Embryonic facial prominence (tissue), 1 donor: ENCODE measurements at regions not wholly inside any gene's neighbourhood (a gene's known extent, or its start where the extent isn't known, plus 50 kb on each side); places are given as distances from the start of the nearest gene placed in this dataset.

ENCODE experiments used
- DNase-seq: peaks from one replicate; pipeline ENCODE4 v3.0.0-alpha.2; 2016; ENCODE audit errors: extremely low spot score

- no peak for DNase-seq
Observed at GRCh38 chr2:65655000-65655399, 222.6 kb upstream of the SPRED2 start.

GRCh38 chr2:65654496-65654895 lies 222.1 kb upstream of the SPRED2 start:
- no peak for DNase-seq

- DNase-seq = no peak
Observed at GRCh38 chr2:65652066-65652465, 219.7 kb upstream of the SPRED2 start.

GRCh38 chr2:65649811-65650589 lies 217.6 kb upstream of the SPRED2 start:
- no peak for DNase-seq

- no peak for DNase-seq
Observed at GRCh38 chr2:65647249-65647842, 214.9 kb upstream of the SPRED2 start.

- no peak for DNase-seq
Observed at GRCh38 chr2:65640793-65641103, 208.3 kb upstream of the SPRED2 start.

- DNase-seq = no peak
Observed at GRCh38 chr2:65639156-65639864, 206.9 kb upstream of the SPRED2 start.

GRCh38 chr2:65638443-65638842 lies 206.0 kb upstream of the SPRED2 start:
- no peak for DNase-seq

GRCh38 chr2:65636813-65637483 lies 204.5 kb upstream of the SPRED2 start:
- DNase-seq = no peak

GRCh38 chr2:65636024-65636423 lies 203.6 kb upstream of the SPRED2 start:
- DNase-seq = no peak

GRCh38 chr2:65634304-65634703 lies 201.9 kb upstream of the SPRED2 start:
- DNase-seq = no peak

- DNase-seq = no peak
Observed at GRCh38 chr2:65630643-65631042, 198.2 kb upstream of the SPRED2 start.

- DNase-seq = no peak
Observed at GRCh38 chr2:65628156-65628555, 195.8 kb upstream of the SPRED2 start.

GRCh38 chr2:65626831-65627230 lies 194.4 kb upstream of the SPRED2 start:
- DNase-seq = no peak

- no peak for DNase-seq
Observed at GRCh38 chr2:65625982-65626381, 193.6 kb upstream of the SPRED2 start.

GRCh38 chr2:65622951-65623535 lies 190.6 kb upstream of the SPRED2 start:
- no peak for DNase-seq

GRCh38 chr2:65622499-65622898 lies 190.1 kb upstream of the SPRED2 start:
- no peak for DNase-seq

GRCh38 chr2:65620524-65620923 lies 188.1 kb upstream of the SPRED2 start:
- DNase-seq = no peak

- DNase-seq = no peak
Observed at GRCh38 chr2:65620026-65620425, 187.6 kb upstream of the SPRED2 start.

- DNase-seq = no peak
Observed at GRCh38 chr2:65615602-65616001, 183.2 kb upstream of the SPRED2 start.

GRCh38 chr2:65613968-65614555 lies 181.7 kb upstream of the SPRED2 start:
- no peak for DNase-seq

- no peak for DNase-seq
Observed at GRCh38 chr2:65611488-65611887, 179.1 kb upstream of the SPRED2 start.
